DOHH2 (cell line): ENCODE measurements at regions not wholly inside any gene's neighbourhood (a gene's known extent, or its start where the extent isn't known, plus 50 kb on each side); places are given as distances from the start of the nearest gene placed in this dataset.

Experiments
- CTCF ChIP-seq: fragments of 200-600 bp; sonication (generic); IDR thresholded peaks from one replicate; pipeline ENCODE4 v1.5.1; 2014; ENCODE audit warnings: antibody characterized with exemption, mild to moderate bottlenecking, low read depth, low read length; ENCODE audit not compliant: poor library complexity, severe bottlenecking
- EZH2phosphoT487 ChIP-seq: fragments of 200-600 bp; sonication (generic); IDR thresholded peaks from 2 replicates; pipeline ENCODE4 v1.6.1; 2017; ENCODE audit warnings: borderline replicate concordance, mild to moderate bottlenecking, antibody characterized with exemption, low read length, moderate library complexity, mixed read lengths

- TF ChIP-seq CTCF (no peak), EZH2phosphoT487 (no peak)
These were observed 754.1 kb upstream of the SLC8A1 start for GRCh38 chr2:41206004-41206403.
